Endothelial cell of umbilical vein (primary cell): ENCODE measurements at regions not wholly inside any gene's neighbourhood (a gene's known extent, or its start where the extent isn't known, plus 50 kb on each side); places are given as distances from the start of the nearest gene placed in this dataset.

Experiments used
- BruUV-seq: library from RNA; stranded (reverse); fragments of 400-500 nt; replicated peaks from 2 replicates; lab custom pipeline; 2021; lab: Mats Ljungman, UMichigan
- CTCF ChIA-PET: fragments of 300-600, 350-600 bp; sonication (Branson Sonifier 250); formaldehyde crosslinking; loops from one replicate; lab custom pipeline; 2021; ENCODE audit warnings: antibody characterized with exemption, inconsistent platforms; lab: Charles Lee
- POLR2A ChIA-PET: fragments of 300-600, 350-600 bp; sonication (Branson Sonifier 250); formaldehyde crosslinking; loops from one replicate; lab custom pipeline; 2021; ENCODE audit warnings: antibody characterized with exemption, inconsistent platforms; lab: Charles Lee
- DNase-seq: peaks from one replicate; pipeline ENCODE4 v3.0.0-alpha.2; 2011; ENCODE audit warnings: low read depth, low spot score
- FAIRE-seq: peaks from 2 replicates; lab custom pipeline; 2011; peaks lifted over from hg19 to GRCh38; lab: Jason Lieb, UNC
- H2AFZ ChIP-seq: 2 replicates; pipeline ENCODE4 v1.6.0; 2012; ENCODE audit warnings: low read depth, low read length, control low read depth, inconsistent platforms
- H3K27ac ChIP-seq: 2 replicates; pipeline ENCODE4 v1.5.1; 2011; ENCODE audit warnings: low read depth, mild to moderate bottlenecking, control low read depth, low read length, moderate library complexity; ENCODE audit not compliant: insufficient read depth
- H3K27me3 ChIP-seq, 2 experiments: 2 replicates each; pipeline versions ENCODE4 v1.6.0 to v1.6.1; 2011; ENCODE audit warnings: low read length in 2 of 2, mixed read lengths in 1 of 2; ENCODE audit not compliant: control insufficient read depth in 2 of 2, insufficient read depth in 2 of 2
- H3K36me3 ChIP-seq, 2 experiments: 2 replicates in 1 of 2; 3 replicates in 1 of 2; pipeline ENCODE4 v1.5.1; 2011; ENCODE audit warnings: low read length in 2 of 2, mild to moderate bottlenecking in 1 of 2, moderate library complexity in 1 of 2; ENCODE audit not compliant: control insufficient read depth in 2 of 2, insufficient read depth in 2 of 2; ENCODE audit errors: extremely low read depth in 1 of 2
- H3K4me1 ChIP-seq: 3 replicates; pipeline ENCODE4 v1.5.1; 2011; ENCODE audit warnings: mild to moderate bottlenecking, low read length; ENCODE audit not compliant: control insufficient read depth, insufficient read depth; ENCODE audit errors: extremely low read depth
- H3K4me2 ChIP-seq: 2 replicates; pipeline ENCODE4 v1.6.1; 2011; ENCODE audit warnings: low read length, control low read depth, mixed read lengths; ENCODE audit not compliant: insufficient read depth
- H3K4me3 ChIP-seq, 3 experiments: fragments of 200-600 bp in 1 of 3; sonication (generic), shearing (Covaris generic) in 1 of 3; replicated peaks in 1 of 3; 2 replicates each; pipeline ENCODE4 v1.5.1; 2011 to 2016; ENCODE audit warnings: control low read depth in 3 of 3, low read length in 3 of 3, mild to moderate bottlenecking in 2 of 3, inconsistent platforms in 1 of 3, low read depth in 1 of 3, moderate library complexity in 1 of 3; ENCODE audit not compliant: insufficient read depth in 1 of 3
- H3K79me2 ChIP-seq: 2 replicates; pipeline ENCODE4 v1.6.0; 2012; ENCODE audit warnings: low read length, inconsistent platforms; ENCODE audit not compliant: control insufficient read depth, insufficient read depth
- H3K9ac ChIP-seq: replicated peaks from 2 replicates; pipeline ENCODE3; 2011; ENCODE audit warnings: low read length, control low read depth; ENCODE audit not compliant: insufficient read depth; ENCODE audit errors: extremely low read depth
- H3K9me1 ChIP-seq: replicated peaks from 3 replicates; pipeline ENCODE4 v1.6.0; 2011; ENCODE audit warnings: mild to moderate bottlenecking, low read length; ENCODE audit not compliant: control insufficient read depth, insufficient read depth; ENCODE audit errors: extremely low read depth
- H3K9me3 ChIP-seq: replicated peaks from 2 replicates; pipeline ENCODE4 v1.5.1; 2012; ENCODE audit warnings: low read length, inconsistent platforms; ENCODE audit not compliant: control insufficient read depth, insufficient read depth
- H4K20me1 ChIP-seq: replicated peaks from 2 replicates; pipeline ENCODE3; 2011; ENCODE audit warnings: mild to moderate bottlenecking, low read length; ENCODE audit not compliant: control insufficient read depth, insufficient read depth; ENCODE audit errors: extremely low read depth
- CTCF ChIP-seq, 2 donors: IDR thresholded peaks; 1 replicate in 1 of 2; 2 replicates in 1 of 2; pipeline ENCODE4 v1.5.1; 2011; ENCODE audit warnings: low read length in 2 of 2, mild to moderate bottlenecking in 2 of 2, moderate library complexity in 2 of 2, control low read depth in 1 of 2, inconsistent platforms in 1 of 2, low read depth in 1 of 2; ENCODE audit not compliant: insufficient read depth in 1 of 2; ENCODE audit errors: extremely low read depth in 1 of 2
- EZH2 ChIP-seq: IDR thresholded peaks from 2 replicates; pipeline ENCODE4 v1.6.1; 2012; ENCODE audit warnings: borderline replicate concordance, low read depth, mild to moderate bottlenecking, moderate library complexity, low read length, inconsistent platforms; ENCODE audit not compliant: severe bottlenecking
- FOS ChIP-seq: IDR thresholded peaks from 2 replicates; pipeline ENCODE4 v1.6.1; 2011; ENCODE audit warnings: mild to moderate bottlenecking, low read length, moderate library complexity, borderline replicate concordance; ENCODE audit not compliant: insufficient read depth
- GATA2 ChIP-seq: IDR thresholded peaks from 2 replicates; pipeline ENCODE4 v1.7.0; 2011; ENCODE audit warnings: low read depth, mild to moderate bottlenecking, moderate library complexity, mixed read lengths, low read length; ENCODE audit not compliant: insufficient read length, insufficient read depth
- JUN ChIP-seq: IDR thresholded peaks from 2 replicates; pipeline ENCODE4 v1.6.1; 2011; ENCODE audit warnings: borderline replicate concordance, low read depth; ENCODE audit not compliant: insufficient read length, insufficient read depth
- MYC ChIP-seq: IDR thresholded peaks from one replicate; pipeline ENCODE4 v1.6.1; 2011; ENCODE audit warnings: mild to moderate bottlenecking, low read depth, low read length
- POLR2A ChIP-seq: IDR thresholded peaks from 2 replicates; pipeline ENCODE4 v1.6.1; 2012; ENCODE audit warnings: low read depth, mild to moderate bottlenecking, control low read depth, low read length
- POLR2AphosphoS5 ChIP-seq: IDR thresholded peaks from 2 replicates; pipeline ENCODE4 v1.6.1; 2012; ENCODE audit warnings: low read depth, mild to moderate bottlenecking, control low read depth, low read length, moderate library complexity; ENCODE audit not compliant: insufficient read depth
- dilution Hi-C: fragments of 300-500 bp; cut with MboI; formaldehyde crosslinking; loops from one replicate; pipeline ENCODE4 v1.15.0; 2019; ENCODE audit warnings: low sequenced_read_pairs; ENCODE audit not compliant: extremely low pct_ligation_motif_present
- intact Hi-C: fragments of 100-400 bp; cut with micrococcal nuclease; formaldehyde crosslinking; loops from one replicate; pipeline ENCODE4 v1.10.0; 2022
- TF ChIP-seq, protein P1 (sequence below): IDR thresholded peaks from 2 replicates; pipeline ENCODE4 v1.6.1; 2011; ENCODE audit not compliant: insufficient read depth, insufficient read length

- Histone ChIP-seq H3K27me3 (no peaks in the 10 kb centered on the region), H3K9me1 (no peaks in the 10 kb centered on the region), H3K79me2 (no peaks in the 10 kb centered on the region), H3K36me3 (no peaks in the 10 kb centered on the region), H3K4me2 (no peak overlapping the region), H3K27ac (no peak overlapping the region), H3K9ac (no peak overlapping the region), H3K4me1 (peaks cover 29% of the 10 kb centered on the region), H3K9me3 (no peaks in the 10 kb centered on the region), H2AFZ (no peak overlapping the region), H3K4me3 (no peak overlapping the region), H4K20me1 (no peaks in the 10 kb centered on the region)
- intact Hi-C loops (loop anchor here (1.0 to 10.0 kb wide), 2 partner anchors 9 to 1815 kb away; partner anchors contain the start of gene PCDH17), dilution Hi-C loops (no loop called here)
- no peak for FAIRE-seq
- ChIA-PET CTCF (interaction anchor here (1.4 kb wide), 1 partner anchor 8 kb away, joined by 4 read pairs; no protein-coding TSS in a partner anchor), POLR2A (no interaction called here)
- TF ChIP-seq FOS = no peak
- DNase-seq = no peak
- no TSS peak for BruUV-seq
Measured at GRCh38 chr13:59450229-59450628, 713.5 kb downstream of the DIAPH3 start.

DNA sequence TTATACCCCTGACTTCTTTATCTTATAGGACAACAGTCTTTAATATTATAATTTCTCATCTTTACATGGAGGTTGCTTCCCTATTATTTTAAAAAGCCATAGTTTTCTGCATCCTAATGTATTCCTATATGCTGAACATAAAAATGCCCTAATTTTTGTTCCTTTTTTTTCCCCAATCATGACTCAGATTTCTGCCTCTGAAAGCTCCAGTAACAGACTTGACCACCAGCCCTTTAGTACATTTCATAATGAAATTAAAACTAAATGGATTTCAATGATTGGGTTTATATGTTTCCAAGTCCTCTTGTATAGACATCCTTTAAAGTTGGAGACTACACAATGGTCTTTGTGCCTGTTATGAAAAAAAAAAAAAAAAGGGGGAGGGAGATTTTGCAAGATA is 712.5 kb downstream of the DIAPH3 start:
- H3K4me2 ChIP-seq = no peak overlapping the region
- H3K79me2 ChIP-seq = no peaks in the 10 kb centered on the region
- ChIA-PET CTCF (interaction anchor here (1.4 kb wide), 1 partner anchor 9 kb away, joined by 4 read pairs; no protein-coding TSS in a partner anchor), POLR2A (no interaction called here)
- H3K9me3 ChIP-seq = no peaks in the 10 kb centered on the region
- TF ChIP-seq POLR2A = no peak
- TF ChIP-seq FOS = no peak
- TF ChIP-seq GATA2 = no peak
- TF ChIP-seq CTCF (IDR thresholded peaks at IDR 0.05; ENCODE audit: extremely low read depth in 1 of 2, insufficient read depth in 1 of 2, low read depth in 1 of 2, low read length in 2 of 2) = no peak
- TF ChIP-seq, protein P1, sequence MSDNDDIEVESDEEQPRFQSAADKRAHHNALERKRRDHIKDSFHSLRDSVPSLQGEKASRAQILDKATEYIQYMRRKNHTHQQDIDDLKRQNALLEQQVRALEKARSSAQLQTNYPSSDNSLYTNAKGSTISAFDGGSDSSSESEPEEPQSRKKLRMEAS = no peak
- TF ChIP-seq MYC = no peak
- no peak for TF ChIP-seq JUN
- TF ChIP-seq POLR2AphosphoS5 = no peak
- no peak for TF ChIP-seq EZH2
- H3K9ac ChIP-seq = no peak overlapping the region
- no peaks in the 10 kb centered on the region for H3K36me3 ChIP-seq
- H3K27me3 ChIP-seq = no peaks in the 10 kb centered on the region
- FAIRE-seq = no peak
- H3K9me1 ChIP-seq = no peaks in the 10 kb centered on the region
- no TSS peak for BruUV-seq
- no peak for DNase-seq
- H3K27ac ChIP-seq = no peak overlapping the region
- intact Hi-C loops = loop anchor here (10.0 kb wide), 1 partner anchor 1816 kb away; the partner anchor contains the start of gene PCDH17
- H3K4me1 ChIP-seq = peaks cover 29% of the 10 kb centered on the region
- H4K20me1 ChIP-seq = no peaks in the 10 kb centered on the region
- dilution Hi-C loops = no loop called here
- H2AFZ ChIP-seq = no peak overlapping the region
- no peak overlapping the region for H3K4me3 ChIP-seq
